ENCODE measurements at regions not wholly inside any gene's neighbourhood (a gene's known extent, or its start where the extent isn't known, plus 50 kb on each side); places are given as distances from the start of the nearest gene placed in this dataset.

DNA sequence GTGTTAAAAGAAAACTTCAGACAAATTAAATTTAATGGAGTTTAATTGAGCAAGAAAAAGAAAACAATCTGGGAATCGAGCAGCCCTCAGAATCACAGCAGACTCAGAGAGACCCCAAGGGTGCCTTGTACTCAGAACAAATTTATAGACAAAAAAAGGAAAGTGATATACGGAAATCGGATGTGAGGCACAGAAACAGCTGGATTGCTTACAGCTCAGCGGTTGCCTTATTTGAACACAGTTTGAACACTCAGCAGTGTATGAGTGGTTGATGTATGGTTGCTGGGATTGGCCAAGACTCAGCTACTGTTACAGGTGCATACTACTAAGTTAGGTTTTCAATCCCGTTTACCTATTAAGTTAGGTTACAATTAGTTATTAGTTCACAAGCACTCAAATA, 103.8 kb upstream of the LYZL1 start:
- Mint-ChIP-seq H3K27me3 (ENCODE audit: unreplicated experiment) (no peaks in the 10 kb centered on the region), H3K4me3 (ENCODE audit: unreplicated experiment) (no peak overlapping the region), H3K27ac (ENCODE audit: unreplicated experiment) (no peak overlapping the region), H3K4me1 (ENCODE audit: low read depth, unreplicated experiment) (no peaks in the 10 kb centered on the region), H3K36me3 (ENCODE audit: unreplicated experiment) (no peaks in the 10 kb centered on the region), H3K9me3 (ENCODE audit: unreplicated experiment) (no peaks in the 10 kb centered on the region)
- TF ChIP-seq, protein P1, sequence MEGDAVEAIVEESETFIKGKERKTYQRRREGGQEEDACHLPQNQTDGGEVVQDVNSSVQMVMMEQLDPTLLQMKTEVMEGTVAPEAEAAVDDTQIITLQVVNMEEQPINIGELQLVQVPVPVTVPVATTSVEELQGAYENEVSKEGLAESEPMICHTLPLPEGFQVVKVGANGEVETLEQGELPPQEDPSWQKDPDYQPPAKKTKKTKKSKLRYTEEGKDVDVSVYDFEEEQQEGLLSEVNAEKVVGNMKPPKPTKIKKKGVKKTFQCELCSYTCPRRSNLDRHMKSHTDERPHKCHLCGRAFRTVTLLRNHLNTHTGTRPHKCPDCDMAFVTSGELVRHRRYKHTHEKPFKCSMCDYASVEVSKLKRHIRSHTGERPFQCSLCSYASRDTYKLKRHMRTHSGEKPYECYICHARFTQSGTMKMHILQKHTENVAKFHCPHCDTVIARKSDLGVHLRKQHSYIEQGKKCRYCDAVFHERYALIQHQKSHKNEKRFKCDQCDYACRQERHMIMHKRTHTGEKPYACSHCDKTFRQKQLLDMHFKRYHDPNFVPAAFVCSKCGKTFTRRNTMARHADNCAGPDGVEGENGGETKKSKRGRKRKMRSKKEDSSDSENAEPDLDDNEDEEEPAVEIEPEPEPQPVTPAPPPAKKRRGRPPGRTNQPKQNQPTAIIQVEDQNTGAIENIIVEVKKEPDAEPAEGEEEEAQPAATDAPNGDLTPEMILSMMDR (IDR thresholded peaks at IDR 0.05; ENCODE audit: partially characterized antibody, unreplicated experiment): no peak
- no peak for DNase-seq

DNA sequence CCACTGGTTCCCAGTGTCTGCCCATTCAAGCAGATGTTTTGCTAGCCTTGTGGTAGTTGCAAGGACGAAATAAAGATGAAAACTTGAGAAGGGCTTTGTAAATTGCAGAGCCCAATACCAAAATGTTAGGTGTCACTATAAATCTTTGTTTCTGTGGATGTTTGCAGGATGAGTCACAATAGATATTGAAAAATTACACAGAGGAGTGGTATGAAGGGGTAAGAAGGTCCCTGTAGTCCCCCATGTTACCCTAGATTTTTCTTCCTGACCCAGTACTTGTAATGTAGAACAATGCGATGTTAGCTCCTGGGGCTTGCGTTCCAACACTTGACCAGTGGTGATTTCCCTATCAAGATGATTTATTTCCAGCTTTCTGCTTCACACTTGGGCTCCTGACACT, 102.6 kb upstream of the LYZL1 start:
- Mint-ChIP-seq H3K4me1 (ENCODE audit: low read depth, unreplicated experiment) (no peaks in the 10 kb centered on the region), H3K27ac (ENCODE audit: unreplicated experiment) (no peak overlapping the region), H3K36me3 (ENCODE audit: unreplicated experiment) (no peaks in the 10 kb centered on the region), H3K27me3 (ENCODE audit: unreplicated experiment) (no peaks in the 10 kb centered on the region), H3K4me3 (ENCODE audit: unreplicated experiment) (no peak overlapping the region), H3K9me3 (ENCODE audit: unreplicated experiment) (no peaks in the 10 kb centered on the region)
- TF ChIP-seq, protein P1 (IDR thresholded peaks at IDR 0.05; ENCODE audit: partially characterized antibody, unreplicated experiment): no peak
- DNase-seq: no peak

GRCh38 chr10:29189256-29189655, 99.6 kb upstream of the LYZL1 start:
- H3K4me3 Mint-ChIP-seq (ENCODE audit: unreplicated experiment): no peak overlapping the region
- H3K36me3 Mint-ChIP-seq (ENCODE audit: unreplicated experiment): no peaks in the 10 kb centered on the region
- no peaks in the 10 kb centered on the region for H3K4me1 Mint-ChIP-seq (ENCODE audit: low read depth, unreplicated experiment)
- no peaks in the 10 kb centered on the region for H3K27me3 Mint-ChIP-seq (ENCODE audit: unreplicated experiment)
- H3K27ac Mint-ChIP-seq (ENCODE audit: unreplicated experiment): no peak overlapping the region
- no peaks in the 10 kb centered on the region for H3K9me3 Mint-ChIP-seq (ENCODE audit: unreplicated experiment)
- no peak for DNase-seq
- TF ChIP-seq, protein P1 (IDR thresholded peaks at IDR 0.05; ENCODE audit: partially characterized antibody, unreplicated experiment): no peak

- Mint-ChIP-seq H3K9me3 (ENCODE audit: unreplicated experiment) (no peaks in the 10 kb centered on the region), H3K27ac (ENCODE audit: unreplicated experiment) (no peak overlapping the region), H3K4me1 (ENCODE audit: low read depth, unreplicated experiment) (no peaks in the 10 kb centered on the region), H3K36me3 (ENCODE audit: unreplicated experiment) (no peaks in the 10 kb centered on the region), H3K4me3 (ENCODE audit: unreplicated experiment) (no peak overlapping the region), H3K27me3 (ENCODE audit: unreplicated experiment) (no peaks in the 10 kb centered on the region)
- DNase-seq: no peak
- TF ChIP-seq, protein P1 (IDR thresholded peaks at IDR 0.05; ENCODE audit: partially characterized antibody, unreplicated experiment): no peak
Observed at GRCh38 chr10:29191674-29192073, 97.2 kb upstream of the LYZL1 start.

- no peak overlapping the region for H3K4me3 Mint-ChIP-seq (ENCODE audit: unreplicated experiment)
- H3K27me3 Mint-ChIP-seq (ENCODE audit: unreplicated experiment): peaks cover 1% of the 10 kb centered on the region
- no peak overlapping the region for H3K27ac Mint-ChIP-seq (ENCODE audit: unreplicated experiment)
- peak; percentile 53 for DNase-seq
- H3K9me3 Mint-ChIP-seq (ENCODE audit: unreplicated experiment): peaks cover 2% of the 10 kb centered on the region
- TF ChIP-seq, protein P1 (IDR thresholded peaks at IDR 0.05; ENCODE audit: partially characterized antibody, unreplicated experiment): no peak
- H3K4me1 Mint-ChIP-seq (ENCODE audit: low read depth, unreplicated experiment): peaks cover 5% of the 10 kb centered on the region
- no peaks in the 10 kb centered on the region for H3K36me3 Mint-ChIP-seq (ENCODE audit: unreplicated experiment)
Observed at GRCh38 chr10:29199339-29199738, 89.5 kb upstream of the LYZL1 start.
